IPS-NIHi7 (cell line): ENCODE measurements at regions not wholly inside any gene's neighbourhood (a gene's known extent, or its start where the extent isn't known, plus 50 kb on each side); places are given as distances from the start of the nearest gene placed in this dataset.
A peak's percentile ranks its signal among the peaks of the same experiment; 100 is the strongest.
"Not testable (repeated sequence)": the region's sequence is repeated elsewhere in the genome, so short reads cannot be mapped to it uniquely, and the experiment has no call there.

ENCODE experiments used
- DNase-seq: peaks from one replicate; pipeline ENCODE4 v3.0.0; 2012; ENCODE audit warnings: mixed read lengths; ENCODE audit errors: extremely low spot score

GRCh38 chr16:47861999-47862398 lies 293.8 kb downstream of the ABCC12 start:
- DNase-seq, result no peak

GRCh38 chr16:47858333-47858982 lies 297.3 kb downstream of the ABCC12 start:
- DNase-seq, result no peak

- DNase-seq, result no peak
These were observed 300.4 kb downstream of the ABCC12 start for GRCh38 chr16:47855431-47855830.

- no peak for DNase-seq
These were observed 301.1 kb downstream of the ABCC12 start for GRCh38 chr16:47854737-47855136.

DNA sequence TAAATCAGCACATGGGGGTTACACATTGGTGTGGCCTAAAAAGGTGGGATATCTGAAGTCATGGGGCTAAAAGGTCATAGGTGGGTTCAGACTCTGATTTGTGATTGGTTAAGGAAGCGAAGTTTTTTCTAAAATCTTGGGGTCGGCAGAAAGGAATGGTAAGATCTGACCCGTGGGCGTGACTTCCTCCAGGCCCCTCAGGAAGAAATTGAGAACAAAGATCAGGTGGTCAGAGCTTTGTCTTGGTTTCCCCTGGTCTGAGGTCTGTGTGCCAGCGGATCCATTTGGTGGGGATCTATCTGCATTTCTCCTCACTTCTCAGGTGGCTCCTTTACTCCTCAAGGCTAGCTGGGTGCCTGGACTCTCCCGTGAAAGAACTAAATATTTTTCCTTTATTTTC lies 302.8 kb downstream of the ABCC12 start:
- DNase-seq, result no peak

GRCh38 chr16:47851146-47851545 lies 304.6 kb downstream of the ABCC12 start:
- DNase-seq, result no peak

DNA sequence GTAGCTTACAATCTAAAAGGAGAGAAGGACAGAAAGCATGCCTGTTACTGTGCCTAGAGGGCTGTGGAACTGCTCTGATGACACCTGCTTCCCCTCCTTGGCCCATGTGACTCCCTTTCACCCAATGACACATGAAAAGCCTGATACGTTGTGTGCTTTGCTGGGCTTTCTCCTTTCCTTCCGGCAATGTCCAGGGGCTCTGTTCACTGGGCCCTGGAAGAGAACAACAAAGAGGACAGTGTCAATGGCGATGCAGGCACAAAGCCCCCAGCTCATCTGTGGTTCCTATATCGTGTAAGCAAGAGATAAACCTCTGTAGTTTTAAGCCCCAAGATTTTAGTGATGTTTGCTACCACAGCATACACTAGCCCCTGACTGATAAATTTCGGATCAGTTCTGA lies 306.1 kb downstream of the ABCC12 start:
- no peak for DNase-seq

- DNase-seq, result peak; percentile 27
These were observed 307.2 kb downstream of the ABCC12 start for GRCh38 chr16:47848421-47849109.

- no peak for DNase-seq
These were observed 308.4 kb downstream of the ABCC12 start for GRCh38 chr16:47847220-47847970.

DNA sequence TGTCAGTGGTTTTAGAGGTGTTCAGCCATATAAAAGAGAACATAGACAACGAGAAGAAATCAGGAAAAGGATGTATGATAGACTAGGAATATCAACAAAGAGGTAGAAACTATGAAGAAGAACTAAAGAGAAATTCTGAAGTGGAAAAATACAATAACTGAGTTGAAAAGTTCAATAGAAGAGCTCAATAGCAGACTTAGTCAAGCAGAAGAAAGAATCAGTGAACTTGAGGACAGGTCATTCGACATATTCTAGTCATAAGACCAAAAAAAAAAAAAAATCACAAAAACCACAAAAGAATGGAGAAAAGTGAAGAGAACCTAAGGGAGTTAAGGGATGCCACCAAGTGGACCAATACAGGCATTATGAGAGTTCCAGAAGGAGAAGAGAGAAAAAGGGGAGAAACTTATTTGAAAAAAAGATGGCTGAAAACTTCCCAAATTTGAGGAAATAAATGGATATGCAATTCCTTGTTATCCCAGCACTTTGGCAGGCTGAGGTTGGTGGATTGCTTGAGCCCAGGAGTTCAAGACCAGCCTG lies 321.2 kb downstream of the ABCC12 start:
- no peak for DNase-seq

GRCh38 chr16:47833771-47834170 lies 322.0 kb downstream of the ABCC12 start:
- no peak for DNase-seq

DNA sequence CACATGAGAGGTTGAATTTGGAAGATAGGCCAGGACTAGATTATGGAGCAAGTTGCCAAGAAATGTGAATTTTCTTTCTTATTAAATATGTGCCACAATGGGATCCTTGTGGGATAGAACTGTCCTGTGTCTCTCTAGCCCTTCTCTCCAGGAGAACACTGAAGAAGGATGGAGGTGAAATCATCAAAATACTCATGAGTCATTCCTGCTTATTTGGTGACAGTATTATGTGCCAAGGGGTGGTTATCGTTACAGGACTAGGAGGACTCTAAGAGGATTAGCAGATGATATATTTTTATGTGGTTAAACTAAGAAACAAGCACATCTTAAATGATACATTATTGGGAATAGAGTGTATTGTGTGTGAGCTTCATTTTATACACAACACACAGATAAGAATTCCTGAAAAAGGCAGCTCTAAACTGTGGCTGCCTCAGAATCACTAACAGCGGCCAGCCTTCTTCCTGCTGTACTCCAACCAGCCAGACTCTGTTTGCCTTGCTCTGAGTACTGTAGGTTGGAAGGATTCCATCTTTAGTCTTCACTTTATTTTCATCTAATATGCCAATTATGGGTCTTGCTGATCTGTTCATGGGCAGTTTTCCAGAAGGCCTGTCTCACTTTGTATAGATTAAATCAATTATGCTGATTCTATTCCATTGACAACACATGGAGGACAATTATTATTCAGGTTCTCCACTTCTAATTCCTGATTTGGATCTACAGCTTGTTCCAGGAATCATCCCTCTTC lies 325.8 kb downstream of the ABCC12 start:
- DNase-seq, result no peak

- DNase-seq, result no peak
These were observed 329.7 kb downstream of the ABCC12 start for GRCh38 chr16:47826070-47826469.

DNA sequence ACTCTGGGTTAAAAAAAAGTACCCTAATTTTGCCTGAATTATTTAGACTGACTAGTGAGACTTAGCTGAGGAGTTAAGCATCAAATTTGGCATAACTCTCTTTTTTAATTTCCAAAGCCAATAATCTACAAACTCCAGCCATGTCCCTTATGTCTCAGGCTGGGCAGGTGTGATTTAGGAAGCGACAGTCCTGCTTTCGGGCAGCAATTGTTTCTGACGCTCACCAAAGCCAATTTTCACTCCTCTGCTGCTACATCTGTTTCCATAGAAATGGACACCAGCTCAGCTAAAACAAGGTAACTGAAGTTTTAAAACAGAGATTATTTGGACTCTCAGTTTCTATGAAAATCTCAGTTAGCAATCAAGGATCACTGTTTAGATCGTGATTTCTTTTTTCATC lies 338.7 kb downstream of the ABCC12 start:
- no peak for DNase-seq

GRCh38 chr16:47816511-47816910 lies 339.3 kb downstream of the ABCC12 start:
- DNase-seq, result no peak

- DNase-seq, result no peak
These were observed 340.1 kb downstream of the ABCC12 start for GRCh38 chr16:47815655-47816054.

- DNase-seq, result not testable (repeated sequence)
These were observed 344.0 kb downstream of the ABCC12 start for GRCh38 chr16:47811758-47812157.

- DNase-seq, result no peak
These were observed 345.2 kb downstream of the PHKB start for GRCh38 chr16:47806309-47806847.

DNA sequence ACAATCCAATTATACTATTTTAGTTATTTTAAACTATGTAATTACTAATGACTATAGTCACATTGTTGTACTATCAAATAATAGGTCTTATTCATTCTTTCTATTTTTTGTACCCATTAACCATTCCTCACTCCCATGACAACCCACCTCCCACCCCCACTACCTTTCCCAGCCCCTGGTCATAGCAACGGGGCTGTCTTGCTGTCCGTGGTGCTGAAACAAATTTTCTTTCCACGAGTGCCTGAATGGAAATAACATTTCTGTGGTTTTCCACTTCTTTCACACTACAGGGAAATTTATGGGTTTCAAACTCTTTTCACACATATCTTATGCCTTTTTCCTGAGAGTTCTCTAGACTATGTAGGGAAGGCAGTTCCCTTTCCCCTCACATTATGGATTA lies 326.6 kb downstream of the PHKB start:
- peak; percentile 49 for DNase-seq

DNA sequence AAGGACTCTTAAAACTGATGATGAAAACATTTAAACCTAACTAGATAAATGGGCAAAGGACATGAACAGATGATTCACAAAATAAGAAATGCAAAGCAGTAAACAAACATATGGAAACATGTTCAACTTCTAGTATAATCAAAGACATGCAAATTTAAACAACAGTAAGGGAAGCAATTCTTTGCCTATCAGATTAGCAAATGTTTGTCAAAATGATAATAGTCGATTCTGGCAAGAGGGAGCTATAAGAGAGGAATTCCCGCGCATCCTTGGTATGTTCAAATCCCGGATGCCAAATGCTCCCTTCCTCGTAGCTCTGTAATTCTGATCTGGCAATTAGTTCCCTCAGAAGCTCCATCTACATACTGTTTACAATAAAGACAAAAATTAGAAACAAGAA lies 320.5 kb downstream of the PHKB start:
- DNase-seq, result no peak

DNA sequence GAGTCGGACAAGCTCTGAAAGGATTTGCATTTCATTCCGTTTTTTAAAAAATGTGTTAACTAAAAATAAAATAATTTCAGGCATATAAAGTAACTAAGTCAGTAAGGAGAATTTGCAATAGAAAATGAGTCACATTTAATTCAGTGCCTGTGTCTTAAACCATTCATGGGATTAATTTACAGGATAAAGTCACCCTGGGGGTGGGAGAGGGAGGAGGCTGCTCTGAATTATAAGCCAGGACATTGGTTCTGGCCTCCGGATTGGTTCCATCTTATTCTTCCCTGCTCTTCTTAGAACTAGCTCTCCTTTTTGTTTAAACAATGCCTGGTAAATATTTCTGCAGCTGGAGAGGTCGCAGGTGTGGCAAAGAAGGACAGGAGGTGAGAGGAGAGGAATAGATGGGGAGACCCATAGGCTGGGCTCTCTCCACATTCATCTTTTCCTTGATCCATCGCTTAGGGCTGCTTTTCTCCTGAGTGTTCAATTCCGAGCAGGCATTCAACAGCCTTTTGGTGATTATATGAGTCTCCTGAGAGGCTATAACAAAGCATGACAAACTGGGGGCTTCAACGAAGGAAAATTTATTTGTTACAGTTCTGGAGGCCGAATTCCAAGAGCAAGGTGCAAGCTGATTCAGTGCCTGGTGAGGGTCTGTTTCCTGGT lies 319.2 kb downstream of the PHKB start:
- no peak for DNase-seq
